Suprapubic skin (tissue), 3 donors: ENCODE measurements at regions not wholly inside any gene's neighbourhood (a gene's known extent, or its start where the extent isn't known, plus 50 kb on each side); places are given as distances from the start of the nearest gene placed in this dataset.

Experiments
- EP300 ChIP-seq: sonication (generic); formaldehyde crosslinking; IDR thresholded peaks from one replicate; pipeline ENCODE4 v1.6.1; 2017; ENCODE audit warnings: antibody characterized with exemption
- POLR2A ChIP-seq, 2 donors: fragments of 450-650 bp; IDR thresholded peaks; one replicate each; pipeline ENCODE4 v1.6.1; 2017; ENCODE audit warnings: antibody characterized with exemption in 2 of 2, mild to moderate bottlenecking in 2 of 2, moderate library complexity in 2 of 2
- TF ChIP-seq, protein P1 (sequence below), 2 donors: fragments of 200-600 bp in 1 of 2; fragments of 450-650 bp in 1 of 2; sonication (generic) in 1 of 2; IDR thresholded peaks; one replicate each; pipeline ENCODE4 v1.5.1; 2016 to 2019; ENCODE audit warnings: antibody characterized with exemption in 2 of 2, mild to moderate bottlenecking in 1 of 2, moderate library complexity in 1 of 2

DNA sequence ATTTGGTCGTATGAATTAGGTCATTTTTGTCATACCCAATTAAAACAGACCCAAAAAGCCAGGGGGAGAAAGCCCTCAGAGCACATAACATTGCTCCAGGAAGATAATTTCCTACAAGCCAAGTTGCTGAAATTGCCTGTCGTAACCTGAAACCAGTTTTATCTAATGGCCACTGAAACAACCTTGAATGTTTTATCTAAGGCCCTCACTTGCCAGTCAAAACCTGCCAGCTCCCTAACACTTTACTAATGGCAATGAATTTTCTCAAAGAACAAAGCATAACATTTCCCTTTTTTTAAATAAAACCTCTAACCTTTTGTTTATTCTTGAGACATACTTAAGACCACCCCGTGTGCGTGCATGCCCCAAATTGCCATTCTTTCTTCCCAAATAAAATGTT is 496.2 kb upstream of the KLHL1 start:
- TF ChIP-seq, protein P1, sequence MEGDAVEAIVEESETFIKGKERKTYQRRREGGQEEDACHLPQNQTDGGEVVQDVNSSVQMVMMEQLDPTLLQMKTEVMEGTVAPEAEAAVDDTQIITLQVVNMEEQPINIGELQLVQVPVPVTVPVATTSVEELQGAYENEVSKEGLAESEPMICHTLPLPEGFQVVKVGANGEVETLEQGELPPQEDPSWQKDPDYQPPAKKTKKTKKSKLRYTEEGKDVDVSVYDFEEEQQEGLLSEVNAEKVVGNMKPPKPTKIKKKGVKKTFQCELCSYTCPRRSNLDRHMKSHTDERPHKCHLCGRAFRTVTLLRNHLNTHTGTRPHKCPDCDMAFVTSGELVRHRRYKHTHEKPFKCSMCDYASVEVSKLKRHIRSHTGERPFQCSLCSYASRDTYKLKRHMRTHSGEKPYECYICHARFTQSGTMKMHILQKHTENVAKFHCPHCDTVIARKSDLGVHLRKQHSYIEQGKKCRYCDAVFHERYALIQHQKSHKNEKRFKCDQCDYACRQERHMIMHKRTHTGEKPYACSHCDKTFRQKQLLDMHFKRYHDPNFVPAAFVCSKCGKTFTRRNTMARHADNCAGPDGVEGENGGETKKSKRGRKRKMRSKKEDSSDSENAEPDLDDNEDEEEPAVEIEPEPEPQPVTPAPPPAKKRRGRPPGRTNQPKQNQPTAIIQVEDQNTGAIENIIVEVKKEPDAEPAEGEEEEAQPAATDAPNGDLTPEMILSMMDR (IDR thresholded peaks at IDR 0.05): no peak
- TF ChIP-seq EP300 (no peak), POLR2A (IDR thresholded peaks at IDR 0.05) (no peak)
